Uterus (tissue), 2 donors: ENCODE measurements at regions not wholly inside any gene's neighbourhood (a gene's known extent, or its start where the extent isn't known, plus 50 kb on each side); places are given as distances from the start of the nearest gene placed in this dataset.

Experiments
- CTCF ChIP-seq, 4 experiments: fragments of 200-600 bp in 2 of 4; fragments of 450-650 bp in 2 of 4; sonication (generic) in 2 of 4; IDR thresholded peaks; one replicate each; pipeline ENCODE4 v1.5.1; 2016 to 2019; ENCODE audit warnings: antibody characterized with exemption in 4 of 4, mild to moderate bottlenecking in 2 of 4, moderate library complexity in 1 of 4
- POLR2A ChIP-seq, 2 donors: fragments of 450-650 bp; IDR thresholded peaks; one replicate each; pipeline ENCODE4 v1.6.1; 2016; ENCODE audit warnings: antibody characterized with exemption in 2 of 2, mild to moderate bottlenecking in 1 of 2, moderate library complexity in 1 of 2

GRCh38 chr5:167726642-167727041 lies 564.8 kb upstream of the WWC1 start:
- TF ChIP-seq CTCF (IDR thresholded peaks at IDR 0.05) (no peak), POLR2A (IDR thresholded peaks at IDR 0.05) (no peak)
